ENCODE measurements at regions not wholly inside any gene's neighbourhood (a gene's known extent, or its start where the extent isn't known, plus 50 kb on each side); places are given as distances from the start of the nearest gene placed in this dataset.

- no peak for DNase-seq (ENCODE audit: low read depth in 2 of 2)
These were observed 102.0 kb upstream of the THRB start for GRCh38 chr3:24596626-24597025.

GRCh38 chr3:24598695-24599470, 104.2 kb upstream of the THRB start:
- no peak for DNase-seq (ENCODE audit: low read depth in 2 of 2)

GRCh38 chr3:24601066-24601939, 106.7 kb upstream of the THRB start:
- DNase-seq (ENCODE audit: low read depth in 2 of 2), result no peak

- DNase-seq (ENCODE audit: low read depth in 2 of 2), result no peak
These were observed 109.6 kb upstream of the THRB start for GRCh38 chr3:24604215-24604614.

- no peak for DNase-seq (ENCODE audit: low read depth in 2 of 2)
These were observed 110.9 kb upstream of the THRB start for GRCh38 chr3:24605511-24606028.

- no peak for DNase-seq (ENCODE audit: low read depth in 2 of 2)
These were observed 112.6 kb upstream of the THRB start for GRCh38 chr3:24607281-24607680.

GRCh38 chr3:24608701-24609390, 114.2 kb upstream of the THRB start:
- no peak for DNase-seq (ENCODE audit: low read depth in 2 of 2)

GRCh38 chr3:24614359-24614758, 119.7 kb upstream of the THRB start:
- DNase-seq (ENCODE audit: low read depth in 2 of 2), result no peak

GRCh38 chr3:24615177-24615576, 120.5 kb upstream of the THRB start:
- no peak for DNase-seq (ENCODE audit: low read depth in 2 of 2)

GRCh38 chr3:24616110-24616829, 121.6 kb upstream of the THRB start:
- no peak for DNase-seq (ENCODE audit: low read depth in 2 of 2)

GRCh38 chr3:24622138-24622537, 127.5 kb upstream of the THRB start:
- no peak for DNase-seq (ENCODE audit: low read depth in 2 of 2)

GRCh38 chr3:24622696-24623225, 128.1 kb upstream of the THRB start:
- no peak for DNase-seq (ENCODE audit: low read depth in 2 of 2)

- DNase-seq (ENCODE audit: low read depth in 2 of 2), result no peak
These were observed 129.0 kb upstream of the THRB start for GRCh38 chr3:24623657-24624056.

GRCh38 chr3:24624938-24625681, 130.5 kb upstream of the THRB start:
- no peak for DNase-seq (ENCODE audit: low read depth in 2 of 2)

GRCh38 chr3:24628523-24629258, 134.0 kb upstream of the THRB start:
- no peak for DNase-seq (ENCODE audit: low read depth in 2 of 2)

GRCh38 chr3:24631481-24631880, 136.8 kb upstream of the THRB start:
- no peak for DNase-seq (ENCODE audit: low read depth in 2 of 2)

- no peak for DNase-seq (ENCODE audit: low read depth in 2 of 2)
These were observed 144.4 kb upstream of the THRB start for GRCh38 chr3:24639061-24639460.

- DNase-seq (ENCODE audit: low read depth in 2 of 2), result no peak
These were observed 145.1 kb upstream of the THRB start for GRCh38 chr3:24639481-24640329.

- DNase-seq (ENCODE audit: low read depth in 2 of 2), result no peak
These were observed 145.8 kb upstream of the THRB start for GRCh38 chr3:24640330-24640877.

Measured in stimulated activated CD8-positive, alpha-beta memory T cell treated with anti-CD3 and anti-CD28 coated beads, Interleukin-7, amount 100 ng/mL, for 4 hours (primary cell).